GM18951 (cell line): ENCODE measurements at regions not wholly inside any gene's neighbourhood (a gene's known extent, or its start where the extent isn't known, plus 50 kb on each side); places are given as distances from the start of the nearest gene placed in this dataset.

Experiments
- POLR2A ChIP-seq: IDR thresholded peaks from 4 replicates; pipeline ENCODE4 v1.6.1; 2011; ENCODE audit warnings: mild to moderate bottlenecking; ENCODE audit not compliant: insufficient read length, insufficient read depth; ENCODE audit errors: extremely low read depth
- in situ Hi-C: fragments of 300-500 bp; cut with MboI; formaldehyde crosslinking; loops from one replicate; pipeline ENCODE4 v1.12.0; 2022; ENCODE audit warnings: low sequenced_read_pairs, mixed read lengths, inconsistent platforms; ENCODE audit not compliant: unreplicated experiment

GRCh38 chr5:15252331-15252730 is 247.6 kb upstream of the FBXL7 start:
- in situ Hi-C loops, result no loop called here
- TF ChIP-seq POLR2A, result no peak

GRCh38 chr5:15249152-15249551 is 250.8 kb upstream of the FBXL7 start:
- in situ Hi-C loops, result no loop called here
- no peak for TF ChIP-seq POLR2A

- TF ChIP-seq POLR2A, result no peak
- in situ Hi-C loops, result no loop called here
Observed at GRCh38 chr5:15248731-15249130, 251.2 kb upstream of the FBXL7 start.

GRCh38 chr5:15245913-15246312 is 254.1 kb upstream of the FBXL7 start:
- in situ Hi-C loops, result no loop called here
- TF ChIP-seq POLR2A, result no peak

- in situ Hi-C loops, result no loop called here
- TF ChIP-seq POLR2A, result no peak
Observed at GRCh38 chr5:15243301-15244020, 256.5 kb upstream of the FBXL7 start.

GRCh38 chr5:15241216-15241821 is 258.7 kb upstream of the FBXL7 start:
- no peak for TF ChIP-seq POLR2A
- in situ Hi-C loops, result no loop called here

GRCh38 chr5:15238006-15238405 is 262.0 kb upstream of the FBXL7 start:
- in situ Hi-C loops, result no loop called here

GRCh38 chr5:15236911-15237508 is 263.0 kb upstream of the FBXL7 start:
- TF ChIP-seq POLR2A, result no peak
- in situ Hi-C loops, result no loop called here

More at GRCh38 chr5:15238006-15238405, 262.0 kb upstream of the FBXL7 start:
- TF ChIP-seq POLR2A, result no peak

- TF ChIP-seq POLR2A, result no peak
- in situ Hi-C loops, result no loop called here
Observed at GRCh38 chr5:15234911-15235310, 265.1 kb upstream of the FBXL7 start.

GRCh38 chr5:15234366-15234765 is 265.6 kb upstream of the FBXL7 start:
- TF ChIP-seq POLR2A, result no peak

GRCh38 chr5:15233566-15233965 is 266.4 kb upstream of the FBXL7 start:
- in situ Hi-C loops, result no loop called here
- TF ChIP-seq POLR2A, result no peak

More at GRCh38 chr5:15234366-15234765, 265.6 kb upstream of the FBXL7 start:
- in situ Hi-C loops, result no loop called here

- no peak for TF ChIP-seq POLR2A
- in situ Hi-C loops, result no loop called here
Observed at GRCh38 chr5:15222156-15222555, 277.8 kb upstream of the FBXL7 start.

GRCh38 chr5:15220642-15221173 is 279.3 kb upstream of the FBXL7 start:
- in situ Hi-C loops, result no loop called here
- no peak for TF ChIP-seq POLR2A

- in situ Hi-C loops, result no loop called here
Observed at GRCh38 chr5:15215056-15215455, 284.9 kb upstream of the FBXL7 start.

More at GRCh38 chr5:15215056-15215455, 284.9 kb upstream of the FBXL7 start:
- no peak for TF ChIP-seq POLR2A
